Cerebellar nuclear complex (tissue), 1 donor: ENCODE measurements at regions not wholly inside any gene's neighbourhood (a gene's known extent, or its start where the extent isn't known, plus 50 kb on each side); places are given as distances from the start of the nearest gene placed in this dataset.
"Not testable (repeated sequence)": the region's sequence is repeated elsewhere in the genome, so short reads cannot be mapped to it uniquely, and the experiment has no call there.

Experiments used
- DNase-seq, 2 experiments: peaks; one replicate each; lab custom pipeline; 2025; lab: John Stamatoyannopoulos, UW

DNA sequence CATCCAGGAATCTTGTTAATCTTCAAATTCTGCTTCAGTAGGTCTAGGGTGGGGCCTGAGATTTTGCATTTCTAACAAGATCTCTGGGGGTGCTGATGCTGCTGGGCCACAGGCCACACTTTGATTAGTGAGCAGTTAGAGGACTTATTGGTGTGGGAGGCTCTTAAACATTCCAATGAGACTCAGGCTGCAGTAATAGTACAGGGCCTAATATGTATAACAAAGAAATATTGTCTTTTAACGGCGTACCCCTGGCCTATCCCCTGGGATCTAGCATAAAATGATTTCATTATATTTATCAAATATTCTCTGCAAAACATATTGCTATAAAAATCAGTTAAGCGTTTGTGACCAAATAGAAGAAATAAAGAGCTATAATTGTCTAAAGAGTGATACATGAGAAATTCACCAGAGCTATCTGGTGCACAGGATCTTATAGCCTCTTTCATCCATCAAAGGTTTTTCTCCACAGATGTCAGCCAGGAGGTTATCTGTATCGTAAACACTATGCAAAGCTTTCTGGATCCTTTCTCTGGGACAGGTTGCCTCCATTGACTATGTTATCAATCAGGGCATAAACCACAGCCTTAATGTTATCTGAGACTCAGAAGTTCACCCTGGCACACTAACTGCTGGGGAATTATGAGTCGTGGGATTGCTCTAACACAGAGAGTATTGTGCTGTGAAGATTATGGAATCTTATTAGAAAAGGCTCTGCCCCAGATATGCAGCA is 488.5 kb upstream of the MAP3K7 start:
- no peak for DNase-seq

DNA sequence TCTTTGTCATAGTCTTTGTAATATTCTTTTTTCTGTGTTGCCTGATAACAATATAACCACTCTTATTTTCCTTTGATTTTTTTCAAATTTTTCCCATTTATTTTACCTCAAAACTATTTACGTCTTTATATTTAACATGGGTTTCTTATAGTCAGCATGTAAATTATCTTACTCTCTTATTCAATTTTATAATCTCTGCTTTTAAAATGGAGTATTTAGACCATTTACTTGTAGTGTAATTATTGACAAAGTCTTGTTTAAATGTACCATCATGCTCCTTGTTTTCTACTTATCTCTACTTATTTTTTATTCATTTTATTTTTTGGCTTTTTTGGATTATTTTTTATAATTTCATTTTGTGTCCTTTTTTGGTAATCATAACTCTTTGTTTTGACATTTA is 476.5 kb upstream of the MAP3K7 start:
- no peak for DNase-seq

DNA sequence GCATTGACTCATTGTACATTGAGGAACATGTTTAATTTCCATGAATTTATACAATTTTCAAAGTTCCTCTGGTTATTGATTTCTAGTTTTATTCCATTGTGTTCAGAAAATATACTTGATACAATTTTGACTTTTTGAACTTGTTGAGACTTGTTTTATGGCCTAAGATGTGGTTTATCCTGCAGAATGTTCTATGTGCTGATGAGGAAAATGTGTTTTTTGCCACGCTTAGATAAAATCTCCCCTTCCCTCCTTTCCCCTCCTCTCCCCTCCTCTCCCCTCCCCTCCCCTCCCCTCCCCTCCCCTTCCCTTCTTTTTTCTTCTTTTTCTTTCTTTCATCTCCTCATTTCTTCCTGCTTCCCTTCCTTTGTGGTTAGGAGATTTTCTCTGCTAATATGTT is 470.8 kb upstream of the MAP3K7 start:
- no peak for DNase-seq

DNA sequence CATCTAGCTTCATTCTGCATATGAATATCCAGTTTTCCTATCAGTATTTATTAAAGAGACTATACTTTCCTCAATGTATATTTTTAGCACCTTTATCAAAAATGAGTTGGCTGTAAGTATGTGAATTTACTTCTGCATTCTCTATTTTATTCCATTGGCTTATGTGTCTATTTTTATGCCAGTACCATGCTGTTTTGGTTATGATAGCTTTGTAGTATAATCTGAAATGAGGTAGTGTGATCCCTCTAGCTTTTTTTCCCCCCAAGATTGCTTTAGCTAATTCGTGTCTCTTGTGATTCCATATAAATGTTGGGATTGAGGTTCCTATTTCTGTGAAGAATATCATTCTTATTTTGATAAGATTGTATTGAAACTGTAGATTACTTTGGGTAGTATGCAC is 469.1 kb upstream of the MAP3K7 start:
- DNase-seq, result no peak

DNA sequence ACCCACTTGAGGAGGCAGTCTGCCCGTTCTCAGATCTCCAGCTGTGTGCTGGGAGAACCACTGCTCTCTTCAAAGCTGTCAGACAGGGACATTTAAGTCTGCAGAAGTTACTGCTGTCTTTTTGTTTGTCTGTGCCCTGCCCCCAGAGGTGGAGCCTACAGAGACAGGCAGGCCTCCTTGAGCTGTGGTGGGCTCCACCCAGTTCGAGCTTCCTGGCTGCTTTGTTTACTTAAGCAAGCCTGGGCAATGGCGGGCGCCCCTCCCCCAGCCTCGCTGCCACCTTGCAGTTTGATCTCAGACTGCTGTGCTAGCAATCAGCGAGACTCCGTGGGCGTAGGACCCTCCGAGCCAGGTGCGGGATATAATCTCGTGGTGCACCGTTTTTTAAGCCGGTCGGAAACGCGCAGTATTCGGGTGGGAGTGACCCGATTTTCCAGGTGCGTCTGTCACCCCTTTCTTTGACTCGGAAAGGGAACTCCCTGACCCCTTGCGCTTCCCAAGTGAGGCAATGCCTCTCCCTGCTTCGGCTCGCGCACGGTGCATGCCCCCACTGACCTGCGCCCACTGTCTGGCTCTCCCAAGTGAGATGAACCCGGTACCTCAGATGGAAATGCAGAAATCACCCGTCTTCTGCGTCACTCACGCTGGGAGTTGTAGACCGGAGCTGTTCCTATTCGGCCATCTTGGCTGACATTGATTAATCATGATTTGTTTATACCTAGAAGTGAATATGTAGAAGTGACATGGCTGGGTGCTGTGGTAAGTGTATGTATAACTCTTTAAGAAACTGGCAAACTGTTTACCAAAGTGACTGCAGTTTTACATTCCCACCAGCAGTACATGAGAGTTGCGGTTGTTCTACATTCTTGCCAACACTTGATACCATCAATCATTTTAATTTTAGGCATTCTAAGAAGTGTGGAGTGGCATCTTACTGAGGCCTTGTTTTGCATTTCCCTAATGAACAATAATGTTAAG is 465.9 kb upstream of the MAP3K7 start:
- not testable (repeated sequence) for DNase-seq

DNA sequence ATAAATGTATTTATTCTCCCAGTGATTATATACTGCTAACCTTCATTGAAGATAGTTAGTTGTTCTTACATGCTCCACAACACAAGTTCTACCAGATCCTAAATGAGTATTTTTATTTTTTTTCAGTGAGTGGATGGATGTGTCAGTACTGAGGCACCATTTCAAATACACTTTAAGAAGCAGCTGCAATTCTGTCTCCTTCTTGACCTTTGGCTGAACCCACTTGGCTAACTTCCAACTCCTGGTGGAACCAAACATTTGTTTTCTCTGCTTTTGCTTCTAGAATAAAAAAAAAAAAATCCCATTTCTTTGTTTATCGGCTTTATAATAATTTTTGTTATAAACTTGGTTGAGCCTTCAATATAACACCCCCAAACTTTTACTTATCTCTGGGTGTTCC is 458.3 kb upstream of the MAP3K7 start:
- no peak for DNase-seq

DNA sequence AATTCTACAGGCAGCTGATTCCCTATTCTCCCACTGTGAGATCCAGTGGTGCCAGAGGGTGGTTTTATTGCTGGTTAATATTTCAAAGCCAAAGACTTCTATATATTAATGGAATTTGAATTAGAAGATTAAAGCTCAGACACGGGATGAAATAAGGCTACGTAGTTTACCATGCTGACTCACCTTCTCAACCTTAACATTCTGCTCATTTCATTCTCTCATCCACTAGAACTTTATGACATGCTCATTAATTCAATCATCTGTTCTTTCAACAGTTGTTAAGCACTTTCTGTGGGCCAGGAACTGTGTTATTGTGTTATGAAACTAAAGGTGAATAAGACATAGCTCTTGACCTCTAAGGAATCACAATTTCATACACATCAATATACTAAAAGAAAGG is 456.9 kb upstream of the MAP3K7 start:
- no peak for DNase-seq

- DNase-seq, result no peak
These were observed 455.8 kb upstream of the MAP3K7 start for GRCh38 chr6:91042656-91043055.

GRCh38 chr6:91033964-91034363 is 447.1 kb upstream of the MAP3K7 start:
- no peak for DNase-seq

DNA sequence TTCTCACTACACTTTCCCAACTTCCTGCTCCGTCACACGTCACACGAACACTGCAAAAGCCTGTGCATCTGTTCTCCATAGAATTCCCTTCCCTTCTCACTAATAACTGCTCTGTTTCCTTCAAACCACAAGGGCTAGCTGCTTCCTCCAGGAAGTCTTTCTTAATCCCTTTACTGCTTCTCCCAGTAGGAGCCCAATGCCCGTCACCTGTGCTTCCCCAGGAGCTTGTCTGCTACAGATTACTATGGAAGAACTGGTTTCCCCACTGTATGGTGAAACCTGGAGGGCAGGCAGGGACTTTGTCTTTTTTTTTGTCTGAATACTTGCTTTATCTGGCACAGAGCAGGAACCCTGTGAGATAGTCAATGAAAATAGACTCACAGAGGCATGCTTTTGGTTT is 444.7 kb upstream of the MAP3K7 start:
- no peak for DNase-seq

DNA sequence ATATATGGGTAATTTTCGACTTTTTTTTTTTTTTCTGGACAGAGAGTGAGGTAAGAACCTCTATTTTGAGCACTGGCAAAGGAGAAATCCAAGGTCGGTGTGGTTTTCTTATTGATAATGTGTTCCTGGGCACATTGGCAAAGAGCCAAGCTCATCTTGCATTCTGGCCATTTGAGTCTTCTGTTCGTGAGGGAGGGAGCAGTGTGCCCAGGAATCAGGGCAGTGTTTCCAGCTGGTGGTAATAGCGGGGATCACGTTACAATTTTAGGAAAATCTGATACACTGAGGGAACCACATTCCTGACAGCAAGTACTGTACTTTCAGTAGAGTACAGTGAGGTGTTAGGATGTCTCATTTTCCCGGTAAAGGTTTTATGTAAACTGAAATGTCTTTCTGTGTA is 442.3 kb upstream of the MAP3K7 start:
- no peak for DNase-seq

DNA sequence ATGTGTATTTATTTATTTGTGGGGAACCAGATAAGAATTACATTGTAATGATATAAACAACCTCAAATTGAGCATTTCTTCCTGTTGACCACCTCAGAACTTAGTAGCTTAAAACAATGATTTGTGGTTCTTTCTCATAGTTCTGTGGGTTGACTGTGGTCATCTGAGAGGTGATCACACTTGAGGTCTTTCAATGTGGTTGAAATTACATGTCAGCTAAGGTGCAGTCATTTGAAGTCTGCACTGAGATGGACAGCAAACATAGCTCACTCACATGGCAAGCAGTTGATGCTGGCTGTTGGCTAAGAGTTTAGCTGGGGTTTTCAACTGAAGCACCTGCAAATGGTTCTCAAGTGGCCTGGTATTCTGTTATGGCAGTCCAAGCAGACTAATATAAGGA is 436.7 kb upstream of the MAP3K7 start:
- DNase-seq, result no peak

DNA sequence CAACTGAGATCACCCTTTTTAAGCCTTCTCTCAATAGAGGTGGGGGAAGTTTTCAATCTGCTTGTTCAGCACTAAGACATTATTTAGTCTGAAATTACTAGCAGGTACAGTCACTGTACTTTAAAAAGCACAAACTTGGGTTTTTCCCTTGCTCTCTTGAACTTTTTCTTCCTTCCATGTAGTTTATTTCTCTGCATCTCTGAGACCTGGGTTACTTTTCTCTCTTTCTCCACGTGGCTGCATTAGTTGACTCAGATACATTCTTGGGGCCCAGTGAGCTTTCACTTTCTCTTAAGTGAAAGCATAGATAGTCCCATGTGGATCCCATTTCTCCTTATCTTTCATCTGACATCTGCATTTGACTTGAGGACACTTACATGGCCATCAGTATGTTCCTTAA is 433.9 kb upstream of the MAP3K7 start:
- DNase-seq, result no peak

GRCh38 chr6:91018586-91018985 is 431.7 kb upstream of the MAP3K7 start:
- DNase-seq, result no peak

- DNase-seq, result no peak
These were observed 426.6 kb upstream of the MAP3K7 start for GRCh38 chr6:91013511-91013910.

- DNase-seq, result no peak
These were observed 410.2 kb upstream of the MAP3K7 start for GRCh38 chr6:90997076-90997475.

DNA sequence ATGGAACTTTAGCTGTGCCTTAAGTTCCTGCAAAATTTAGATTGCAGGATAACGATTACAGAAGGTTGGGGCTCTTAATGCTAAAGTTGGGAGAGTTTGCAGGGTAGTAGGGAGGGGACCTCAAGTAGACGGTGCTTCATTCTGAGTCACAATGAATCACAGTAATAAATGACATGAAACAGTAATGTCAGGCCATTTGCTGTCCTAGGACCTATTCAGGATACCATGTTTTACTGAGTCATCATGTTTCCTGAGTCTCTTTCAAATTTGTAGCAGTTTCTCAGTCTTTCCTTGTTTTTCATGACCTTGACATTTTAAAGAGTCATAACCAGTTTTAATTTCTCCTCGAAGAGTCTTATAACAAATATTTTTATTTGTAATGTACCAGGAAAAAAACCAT is 406.9 kb upstream of the MAP3K7 start:
- DNase-seq, result no peak

GRCh38 chr6:90989763-90990162 is 402.9 kb upstream of the MAP3K7 start:
- DNase-seq, result no peak

GRCh38 chr6:90984066-90984465 is 397.2 kb upstream of the MAP3K7 start:
- no peak for DNase-seq

DNA sequence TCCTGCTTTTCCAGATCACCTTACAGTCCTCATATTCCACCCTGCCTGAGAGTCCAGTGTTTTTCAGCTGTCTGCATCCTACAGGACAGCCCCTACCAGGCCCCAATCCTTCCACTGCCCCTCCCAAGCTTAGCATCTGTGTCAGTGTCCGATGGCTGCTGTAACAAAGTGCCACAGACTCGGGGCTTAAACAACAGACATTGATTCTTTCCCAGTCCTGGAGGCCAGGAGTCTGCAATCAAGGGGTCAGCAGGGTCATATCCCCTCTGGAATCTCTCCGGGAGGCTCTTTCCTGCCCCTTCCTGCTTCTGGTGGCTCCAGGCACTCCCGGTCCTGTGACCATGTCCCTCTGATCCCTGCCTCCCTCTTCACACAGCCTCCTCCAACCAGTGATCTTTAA is 396.6 kb upstream of the MAP3K7 start:
- DNase-seq, result no peak

GRCh38 chr6:90982581-90982980 is 395.7 kb upstream of the MAP3K7 start:
- DNase-seq, result no peak

DNA sequence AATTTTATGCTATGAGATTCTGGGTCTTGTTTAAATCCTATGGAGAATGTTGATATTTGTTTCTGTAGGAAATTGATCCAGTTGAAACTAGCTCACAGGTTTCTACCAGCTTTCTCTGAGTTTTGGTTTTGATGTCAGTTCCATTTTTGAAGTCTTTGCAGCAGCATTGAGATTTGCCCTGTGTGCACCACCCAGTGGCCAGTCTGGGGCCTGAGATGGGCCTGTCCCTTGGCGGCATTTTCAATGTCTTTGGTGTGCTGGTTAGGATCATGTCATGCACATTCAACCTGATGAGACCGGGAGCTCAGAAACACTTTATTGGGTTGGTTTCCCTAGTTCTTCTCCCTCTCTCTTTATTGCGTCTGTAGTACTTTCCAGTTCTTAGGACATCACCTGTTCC is 395.2 kb upstream of the MAP3K7 start:
- DNase-seq, result no peak

DNA sequence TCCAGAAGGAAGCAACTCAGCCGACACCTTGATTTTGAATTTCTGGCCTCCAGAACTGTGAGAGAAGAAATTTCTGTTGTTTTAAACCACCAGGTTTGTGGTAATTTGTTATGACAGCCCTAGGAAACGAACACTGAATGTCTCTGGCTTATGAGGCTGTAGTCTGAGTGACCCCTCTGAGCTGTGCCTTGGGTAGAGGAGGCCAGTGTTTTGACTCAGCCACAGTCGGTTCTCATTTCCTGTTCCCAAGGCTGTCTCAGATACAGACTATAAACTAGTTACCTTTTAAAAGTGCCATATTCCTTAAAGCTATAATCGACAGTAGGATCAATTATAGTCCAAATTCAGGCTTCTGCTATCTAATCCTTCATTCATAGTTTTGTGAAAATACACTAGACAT is 391.2 kb upstream of the MAP3K7 start:
- no peak for DNase-seq
